HCT116 (cell line): ENCODE measurements at regions not wholly inside any gene's neighbourhood (a gene's known extent, or its start where the extent isn't known, plus 50 kb on each side); places are given as distances from the start of the nearest gene placed in this dataset.

Experiments used
- ATAC-seq: fragments of 200-7000 bp; cut with Tn5 transposase; 2 replicates; pipeline ENCODE4 v1.9.1; 2020; ENCODE audit warnings: mild to moderate bottlenecking, moderate library complexity
- BruUV-seq: library from RNA; stranded (reverse); fragments of 400-500 nt; replicated peaks from 2 replicates; lab custom pipeline; 2021; lab: Mats Ljungman, UMichigan
- CTCF ChIA-PET: fragments of 300-600 bp; sonication (Branson Sonifier 250); formaldehyde crosslinking; loops from one replicate; lab custom pipeline; 2021; ENCODE audit warnings: antibody characterized with exemption; lab: Charles Lee
- POLR2A ChIA-PET: fragments of 300-600, 350-600 bp; sonication (Branson Sonifier 250); formaldehyde crosslinking; loops from one replicate; lab custom pipeline; 2021; ENCODE audit warnings: antibody characterized with exemption; lab: Charles Lee
- RAD21 ChIA-PET, 2 experiments: fragments of 300-600 bp; sonication (Branson Sonifier 250); formaldehyde crosslinking; loops; one replicate each; lab custom pipeline; 2023; ENCODE audit warnings: low total read pairs in 2 of 2; ENCODE audit not compliant: uncharacterized antibody in 2 of 2, unreplicated experiment in 2 of 2, low non-redundant PET in 1 of 2; lab: Charles Lee
- DNase-seq: peaks from one replicate; pipeline ENCODE4 v3.0.0-alpha.2; 2010; ENCODE audit warnings: low read depth, low spot score
- H2AFZ ChIP-seq: fragments of 200-600 bp; shearing (Covaris generic), sonication (generic); 2 replicates; pipeline ENCODE4 v1.6.1; 2017; ENCODE audit warnings: low read depth, mixed run types, mixed read lengths, antibody characterized with exemption, low read length; ENCODE audit not compliant: poor library complexity, severe bottlenecking
- H3K27ac ChIP-seq: 2 replicates; pipeline ENCODE4 v1.5.1; 2012; ENCODE audit warnings: low read depth, low read length
- H3K27me3 ChIP-seq: fragments of 200-600 bp; sonication (generic); 2 replicates; pipeline ENCODE4 v1.6.1; 2016; ENCODE audit warnings: mixed run types, low read length, mixed read lengths; ENCODE audit not compliant: insufficient read depth
- H3K36me3 ChIP-seq, 2 experiments: fragments of 200-500 bp in 1 of 2; fragments of 200-600 bp in 1 of 2; sonication (Bioruptor generic) in 1 of 2; sonication (generic) in 1 of 2; 2 replicates each; pipeline versions ENCODE4 v1.5.1 to v1.6.1; 2014 to 2016; ENCODE audit warnings: low read length in 2 of 2, inconsistent platforms in 1 of 2, mixed read lengths in 1 of 2, mixed run types in 1 of 2; ENCODE audit not compliant: insufficient read depth in 2 of 2, control insufficient read depth in 1 of 2
- H3K4me1 ChIP-seq, 2 experiments: fragments of 200-600 bp in 1 of 2; sonication (generic) in 1 of 2; 2 replicates each; pipeline versions ENCODE4 v1.5.1 to v1.6.1; 2012 to 2017; ENCODE audit warnings: low read length in 2 of 2, inconsistent platforms in 1 of 2, mild to moderate bottlenecking in 1 of 2, mixed read lengths in 1 of 2, mixed run types in 1 of 2, moderate library complexity in 1 of 2; ENCODE audit not compliant: insufficient read depth in 2 of 2, control insufficient read depth in 1 of 2
- H3K4me2 ChIP-seq: fragments of 200-600 bp; sonication (generic); 2 replicates; pipeline ENCODE4 v1.6.1; 2017; ENCODE audit warnings: mixed run types, low read length, mixed read lengths
- H3K4me3 ChIP-seq, 2 experiments: fragments of 200-600 bp in 1 of 2; sonication (generic) in 1 of 2; replicated peaks in 1 of 2; 2 replicates each; pipeline ENCODE4 v1.5.1; 2011 to 2016; ENCODE audit warnings: low read length in 2 of 2, control low read depth in 1 of 2, low read depth in 1 of 2, mild to moderate bottlenecking in 1 of 2, mixed read lengths in 1 of 2, mixed run types in 1 of 2
- H3K79me2 ChIP-seq: fragments of 200-600 bp; sonication (generic); 2 replicates; pipeline ENCODE4 v1.6.1; 2017; ENCODE audit warnings: mild to moderate bottlenecking, mixed run types, low read length, moderate library complexity, mixed read lengths; ENCODE audit not compliant: insufficient read depth
- H3K9ac ChIP-seq: fragments of 200-600 bp; sonication (generic); 2 replicates; pipeline ENCODE4 v1.6.1; 2016; ENCODE audit warnings: low read length, mixed read lengths
- H3K9me2 ChIP-seq: fragments of 200-600 bp; sonication (generic), shearing (Covaris generic); 2 replicates; pipeline ENCODE4 v1.6.1; 2017; ENCODE audit warnings: mixed run types, mild to moderate bottlenecking, moderate library complexity; ENCODE audit not compliant: insufficient read depth
- H3K9me3 ChIP-seq, 2 experiments: fragments of 200-500 bp in 1 of 2; fragments of 200-600 bp in 1 of 2; sonication (Bioruptor generic) in 1 of 2; sonication (generic) in 1 of 2; 2 replicates each; pipeline ENCODE4 v1.6.1; 2014 to 2017; ENCODE audit warnings: low read length in 2 of 2, mixed read lengths in 2 of 2, inconsistent platforms in 1 of 2, low read depth in 1 of 2, mild to moderate bottlenecking in 1 of 2, mixed run types in 1 of 2, moderate library complexity in 1 of 2; ENCODE audit not compliant: control insufficient read depth in 1 of 2, insufficient read depth in 1 of 2
- H4K20me1 ChIP-seq: fragments of 200-600 bp; sonication (generic), shearing (Covaris generic); 2 replicates; pipeline ENCODE4 v1.6.1; 2017; ENCODE audit warnings: mixed run types, mild to moderate bottlenecking, moderate library complexity; ENCODE audit not compliant: insufficient read depth
- ATF3 ChIP-seq: IDR thresholded peaks from 2 replicates; pipeline ENCODE4 v1.6.1; 2012
- CTCF ChIP-seq, 3 experiments: fragments of 200-600 bp in 1 of 3; sonication (generic) in 1 of 3; IDR thresholded peaks in 2 of 3; conservative IDR thresholded peaks in 1 of 3; 2 replicates each; pipeline ENCODE4 v1.5.1; 2012 to 2017; ENCODE audit warnings: low read depth in 2 of 3, low read length in 2 of 3, antibody characterized with exemption in 1 of 3, borderline replicate concordance in 1 of 3, control low read depth in 1 of 3, mild to moderate bottlenecking in 1 of 3, mixed read lengths in 1 of 3, mixed run types in 1 of 3, moderate library complexity in 1 of 3; ENCODE audit not compliant: insufficient read depth in 1 of 3
- EGR1 ChIP-seq: IDR thresholded peaks from 2 replicates; pipeline ENCODE4 v1.6.1; 2012; ENCODE audit warnings: low read depth
- ELF1 ChIP-seq: IDR thresholded peaks from 2 replicates; pipeline ENCODE4 v1.6.1; 2012; ENCODE audit warnings: low read depth, borderline replicate concordance
- EZH2 ChIP-seq: fragments of 200-600 bp; sonication (generic); IDR thresholded peaks from 2 replicates; pipeline ENCODE4 v1.6.1; 2017; ENCODE audit warnings: antibody characterized with exemption, mixed run types
- FOSL1 ChIP-seq: IDR thresholded peaks from 2 replicates; pipeline ENCODE4 v1.6.1; 2012; ENCODE audit warnings: low read depth
- POLR2A ChIP-seq: IDR thresholded peaks from 2 replicates; pipeline ENCODE4 v1.7.0; 2011; ENCODE audit warnings: borderline replicate concordance; ENCODE audit not compliant: insufficient read depth, insufficient read length; ENCODE audit errors: extremely low read depth
- POLR2AphosphoS5 ChIP-seq: IDR thresholded peaks from 2 replicates; pipeline ENCODE4 v1.6.1; 2011; ENCODE audit warnings: mild to moderate bottlenecking, low read depth, low read length, moderate library complexity
- SIN3A ChIP-seq: IDR thresholded peaks from 2 replicates; pipeline ENCODE4 v1.6.1; 2012; ENCODE audit warnings: low read depth
- SP1 ChIP-seq: IDR thresholded peaks from 2 replicates; pipeline ENCODE4 v1.6.1; 2012; ENCODE audit warnings: low read depth
- SRF ChIP-seq: IDR thresholded peaks from 2 replicates; pipeline ENCODE4 v1.6.1; 2012; ENCODE audit warnings: low read depth
- TCF7L2 ChIP-seq: IDR thresholded peaks from 2 replicates; pipeline ENCODE4 v1.7.0; 2011; ENCODE audit warnings: borderline replicate concordance, inconsistent platforms; ENCODE audit not compliant: insufficient read depth, insufficient read length; ENCODE audit errors: extremely low read depth
- ZNF274 ChIP-seq: fragments of 200-500 bp; sonication (Bioruptor generic); IDR thresholded peaks from 2 replicates; pipeline ENCODE4 v1.6.1; 2014; ENCODE audit warnings: mild to moderate bottlenecking, low read depth, low read length, inconsistent platforms
- intact Hi-C: fragments of 100-400 bp; cut with micrococcal nuclease; formaldehyde crosslinking; loops from 2 replicates; pipeline ENCODE4 v1.10.0; 2022
- TF ChIP-seq, protein P1 (sequence below): IDR thresholded peaks from 2 replicates; pipeline ENCODE4 v1.6.1; 2012; ENCODE audit warnings: low read depth
- TF ChIP-seq, protein P2 (sequence below): IDR thresholded peaks from 2 replicates; pipeline ENCODE4 v1.6.1; 2012

GRCh38 chrX:19183761-19184477 lies 61.7 kb upstream of the ADGRG2 start:
- intact Hi-C loops: no loop called here
- CTCF ChIA-PET: no interaction called here
- no peaks in the 10 kb centered on the region for H3K27me3 ChIP-seq
- H3K79me2 ChIP-seq: no peaks in the 10 kb centered on the region
- H3K9ac ChIP-seq: no peak overlapping the region
- no peaks in the 10 kb centered on the region for H3K9me2 ChIP-seq
- ATAC-seq (no peak), DNase-seq (no peak)
- TF ChIP-seq CTCF (IDR thresholded peaks at IDR 0.05 in 2 of 3, conservative IDR thresholded peaks at IDR 0.05 in 1 of 3; ENCODE audit: borderline replicate concordance in 1 of 3, insufficient read depth in 1 of 3, low read depth in 2 of 3, low read length in 2 of 3) (no peak), SP1 (no peak), ELF1 (no peak), SRF (no peak), ATF3 (no peak), EZH2 (no peak)
- no peaks in the 10 kb centered on the region for H4K20me1 ChIP-seq
- no peak overlapping the region for H3K4me2 ChIP-seq
- H3K4me3 ChIP-seq: no peak overlapping the region
- no peak overlapping the region for H3K27ac ChIP-seq
- BruUV-seq: no TSS peak
- H3K9me3 ChIP-seq: no peaks in the 10 kb centered on the region
- POLR2A ChIA-PET: no interaction called here
- RAD21 ChIA-PET: no interaction called here
- H2AFZ ChIP-seq: no peak overlapping the region
- H3K4me1 ChIP-seq: no peaks in the 10 kb centered on the region
- no peaks in the 10 kb centered on the region for H3K36me3 ChIP-seq

GRCh38 chrX:19188566-19188965 lies 66.3 kb upstream of the ADGRG2 start:
- Histone ChIP-seq H3K27me3 (no peaks in the 10 kb centered on the region), H3K4me1 (no peaks in the 10 kb centered on the region), H3K4me2 (no peak overlapping the region), H3K4me3 (no peak overlapping the region), H3K9me3 (no peaks in the 10 kb centered on the region), H4K20me1 (no peaks in the 10 kb centered on the region), H3K9ac (no peak overlapping the region), H3K36me3 (no peaks in the 10 kb centered on the region), H3K9me2 (no peaks in the 10 kb centered on the region), H2AFZ (no peak overlapping the region), H3K27ac (no peak overlapping the region), H3K79me2 (no peaks in the 10 kb centered on the region)
- ChIA-PET CTCF (no interaction called here), RAD21 (no interaction called here), POLR2A (no interaction called here)
- BruUV-seq: no TSS peak
- ATAC-seq (no peak), DNase-seq (no peak)
- intact Hi-C loops: no loop called here
- no peak for TF ChIP-seq ZNF274
- TF ChIP-seq POLR2AphosphoS5: no peak
- TF ChIP-seq TCF7L2: no peak
- TF ChIP-seq POLR2A: no peak
- TF ChIP-seq, protein P1, sequence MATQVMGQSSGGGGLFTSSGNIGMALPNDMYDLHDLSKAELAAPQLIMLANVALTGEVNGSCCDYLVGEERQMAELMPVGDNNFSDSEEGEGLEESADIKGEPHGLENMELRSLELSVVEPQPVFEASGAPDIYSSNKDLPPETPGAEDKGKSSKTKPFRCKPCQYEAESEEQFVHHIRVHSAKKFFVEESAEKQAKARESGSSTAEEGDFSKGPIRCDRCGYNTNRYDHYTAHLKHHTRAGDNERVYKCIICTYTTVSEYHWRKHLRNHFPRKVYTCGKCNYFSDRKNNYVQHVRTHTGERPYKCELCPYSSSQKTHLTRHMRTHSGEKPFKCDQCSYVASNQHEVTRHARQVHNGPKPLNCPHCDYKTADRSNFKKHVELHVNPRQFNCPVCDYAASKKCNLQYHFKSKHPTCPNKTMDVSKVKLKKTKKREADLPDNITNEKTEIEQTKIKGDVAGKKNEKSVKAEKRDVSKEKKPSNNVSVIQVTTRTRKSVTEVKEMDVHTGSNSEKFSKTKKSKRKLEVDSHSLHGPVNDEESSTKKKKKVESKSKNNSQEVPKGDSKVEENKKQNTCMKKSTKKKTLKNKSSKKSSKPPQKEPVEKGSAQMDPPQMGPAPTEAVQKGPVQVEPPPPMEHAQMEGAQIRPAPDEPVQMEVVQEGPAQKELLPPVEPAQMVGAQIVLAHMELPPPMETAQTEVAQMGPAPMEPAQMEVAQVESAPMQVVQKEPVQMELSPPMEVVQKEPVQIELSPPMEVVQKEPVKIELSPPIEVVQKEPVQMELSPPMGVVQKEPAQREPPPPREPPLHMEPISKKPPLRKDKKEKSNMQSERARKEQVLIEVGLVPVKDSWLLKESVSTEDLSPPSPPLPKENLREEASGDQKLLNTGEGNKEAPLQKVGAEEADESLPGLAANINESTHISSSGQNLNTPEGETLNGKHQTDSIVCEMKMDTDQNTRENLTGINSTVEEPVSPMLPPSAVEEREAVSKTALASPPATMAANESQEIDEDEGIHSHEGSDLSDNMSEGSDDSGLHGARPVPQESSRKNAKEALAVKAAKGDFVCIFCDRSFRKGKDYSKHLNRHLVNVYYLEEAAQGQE: no peak
- TF ChIP-seq ATF3: no peak
- TF ChIP-seq, protein P2, sequence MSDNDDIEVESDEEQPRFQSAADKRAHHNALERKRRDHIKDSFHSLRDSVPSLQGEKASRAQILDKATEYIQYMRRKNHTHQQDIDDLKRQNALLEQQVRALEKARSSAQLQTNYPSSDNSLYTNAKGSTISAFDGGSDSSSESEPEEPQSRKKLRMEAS: no peak
- no peak for TF ChIP-seq EGR1
- TF ChIP-seq FOSL1: no peak
- TF ChIP-seq SIN3A: no peak
